ENCODE measurements at regions not wholly inside any gene's neighbourhood (a gene's known extent, or its start where the extent isn't known, plus 50 kb on each side); places are given as distances from the start of the nearest gene placed in this dataset.

DNA sequence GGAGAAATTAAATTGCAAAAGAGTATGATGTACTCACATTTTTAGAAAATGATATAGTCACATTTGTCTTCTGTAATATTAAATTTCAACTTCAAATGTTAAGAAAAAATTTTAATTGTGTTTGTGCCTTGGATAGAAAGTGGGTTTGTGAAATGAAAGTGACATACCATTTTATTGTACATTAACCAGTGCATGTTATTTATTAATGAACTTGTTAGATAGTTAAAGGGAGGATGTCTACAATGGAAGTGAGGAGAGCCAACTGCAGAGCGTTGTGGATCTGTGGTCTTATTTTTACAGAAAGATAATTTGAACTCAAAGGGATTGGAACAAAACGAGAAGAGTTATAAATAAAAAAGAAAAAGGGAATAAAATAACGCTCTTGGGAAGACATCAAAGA lies 291.7 kb downstream of the ARL4A start:
- Histone ChIP-seq H2AK5ac (ENCODE audit: low read length) (no peak overlapping the region), H3K18ac (ENCODE audit: low read length) (no peak overlapping the region)

DNA sequence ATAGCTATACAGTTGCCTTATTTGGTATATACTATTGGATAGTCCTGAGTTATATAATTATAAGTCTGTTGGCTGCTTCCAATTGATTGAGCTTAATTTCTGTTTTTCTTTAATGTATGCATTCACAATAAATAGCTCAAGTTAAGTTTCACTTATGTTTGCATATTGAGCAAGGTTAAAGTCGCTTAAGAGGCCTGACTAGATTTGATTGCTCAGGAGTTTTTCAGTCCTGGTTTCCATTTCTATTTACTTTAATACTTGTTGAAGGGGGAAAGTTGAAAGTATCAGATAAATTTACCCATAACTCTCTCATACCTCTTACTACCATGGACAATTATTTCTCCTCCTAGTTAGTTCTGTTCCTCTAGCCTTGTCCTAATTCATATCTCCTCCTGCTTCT lies 294.7 kb downstream of the ARL4A start:
- WGBS (ENCODE audit: extremely low coverage, insufficient coverage, low lambda C conversion rate) = no CpG with 5 or more reads among the region's 1 CpG
- Histone ChIP-seq H2BK120ac (ENCODE audit: low read depth, low read length) (no peak overlapping the region), H3K4ac (ENCODE audit: low read depth, low read length) (no peak overlapping the region), H3K4me1 (ENCODE audit: control insufficient read depth, low read depth, low read length) (no peaks in the 10 kb centered on the region), H3K18ac (ENCODE audit: low read length) (no peak overlapping the region), H2BK15ac (replicated peaks; ENCODE audit: low read depth) (no peak overlapping the region), H2BK5ac (ENCODE audit: low read length) (no peak overlapping the region), H3K23ac (ENCODE audit: low read length) (no peak overlapping the region), H3K4me3 (ENCODE audit: low read length) (no peak overlapping the region), H2AK5ac (ENCODE audit: low read length) (no peak overlapping the region), H3K79me2 (ENCODE audit: control insufficient read depth, insufficient read depth, low read length) (no peaks in the 10 kb centered on the region), H3K27ac (ENCODE audit: low read depth, low read length) (no peak overlapping the region), H3K27me3 (ENCODE audit: insufficient read depth, low read length, poor library complexity) (no peaks in the 10 kb centered on the region), H3K79me1 (ENCODE audit: low read length) (no peaks in the 10 kb centered on the region), H3K9ac (ENCODE audit: low read length) (no peak overlapping the region), H3K36me3 (ENCODE audit: control insufficient read depth, insufficient read depth, low read length) (no peaks in the 10 kb centered on the region), H4K5ac (ENCODE audit: low read length) (no peak overlapping the region), H3K4me2 (ENCODE audit: low read length) (no peak overlapping the region), H3K56ac (ENCODE audit: low read length) (no peak overlapping the region), H4K8ac (ENCODE audit: low read depth, low read length) (no peak overlapping the region)
- no peak for DNase-seq

More for the DNA sequence above, 291.7 kb downstream of the ARL4A start:
- Histone ChIP-seq H3K79me1 (ENCODE audit: low read length) (no peaks in the 10 kb centered on the region), H3K23ac (ENCODE audit: low read length) (no peak overlapping the region), H4K5ac (ENCODE audit: low read length) (no peak overlapping the region), H2BK120ac (ENCODE audit: low read depth, low read length) (no peak overlapping the region), H3K27ac (ENCODE audit: low read depth, low read length) (no peak overlapping the region), H3K4me1 (ENCODE audit: control insufficient read depth, low read depth, low read length) (no peaks in the 10 kb centered on the region), H3K4me2 (ENCODE audit: low read length) (no peak overlapping the region), H4K8ac (ENCODE audit: low read depth, low read length) (no peak overlapping the region), H3K79me2 (ENCODE audit: control insufficient read depth, insufficient read depth, low read length) (no peaks in the 10 kb centered on the region), H3K36me3 (ENCODE audit: control insufficient read depth, insufficient read depth, low read length) (no peaks in the 10 kb centered on the region), H2BK15ac (replicated peaks; ENCODE audit: low read depth) (no peak overlapping the region), H3K9ac (ENCODE audit: low read length) (no peak overlapping the region), H3K4ac (ENCODE audit: low read depth, low read length) (no peak overlapping the region), H3K4me3 (ENCODE audit: low read length) (no peak overlapping the region), H3K56ac (ENCODE audit: low read length) (no peak overlapping the region), H3K27me3 (ENCODE audit: insufficient read depth, low read length, poor library complexity) (no peaks in the 10 kb centered on the region), H2BK5ac (ENCODE audit: low read length) (no peak overlapping the region)
- WGBS (ENCODE audit: extremely low coverage, insufficient coverage, low lambda C conversion rate) = no CpG with 5 or more reads among the region's 3 CpGs
- no peak for DNase-seq

DNA sequence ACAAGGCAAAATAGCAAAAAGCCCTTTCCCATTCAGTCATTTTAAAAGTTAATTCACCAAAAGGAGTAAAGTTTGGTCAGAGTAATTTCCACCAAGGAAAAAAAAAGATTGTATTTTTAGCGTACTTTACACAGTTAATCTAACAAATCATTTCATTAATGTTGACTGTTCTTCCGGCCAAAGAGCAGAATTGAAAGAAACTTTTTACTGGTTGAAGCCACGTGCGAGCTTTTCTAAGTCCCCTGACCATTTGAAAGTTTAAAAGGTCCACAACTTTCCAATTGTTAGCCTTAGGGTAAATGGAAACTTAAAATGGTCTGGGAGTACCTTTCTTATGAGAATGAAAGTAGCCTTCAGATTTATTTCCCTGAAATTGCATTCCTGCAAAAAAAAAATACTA lies 296.7 kb downstream of the ARL4A start:
- H2BK5ac ChIP-seq (ENCODE audit: low read length) = no peak overlapping the region
- H3K79me2 ChIP-seq (ENCODE audit: control insufficient read depth, insufficient read depth, low read length) = no peaks in the 10 kb centered on the region
- no peak overlapping the region for H4K8ac ChIP-seq (ENCODE audit: low read depth, low read length)
- no peak overlapping the region for H3K56ac ChIP-seq (ENCODE audit: low read length)
- H3K27me3 ChIP-seq (ENCODE audit: insufficient read depth, low read length, poor library complexity) = no peaks in the 10 kb centered on the region
- no peak overlapping the region for H3K27ac ChIP-seq (ENCODE audit: low read depth, low read length)
- no peak overlapping the region for H3K4me3 ChIP-seq (ENCODE audit: low read length)
- H3K79me1 ChIP-seq (ENCODE audit: low read length) = no peaks in the 10 kb centered on the region
- no peak overlapping the region for H4K5ac ChIP-seq (ENCODE audit: low read length)
- no peak overlapping the region for H3K4ac ChIP-seq (ENCODE audit: low read depth, low read length)
- no peak overlapping the region for H2AK5ac ChIP-seq (ENCODE audit: low read length)
- WGBS (ENCODE audit: extremely low coverage, insufficient coverage, low lambda C conversion rate) = no CpG with 5 or more reads among the region's 4 CpGs
- no peak overlapping the region for H3K4me2 ChIP-seq (ENCODE audit: low read length)
- DNase-seq = no peak
- H3K18ac ChIP-seq (ENCODE audit: low read length) = no peak overlapping the region
- H2BK120ac ChIP-seq (ENCODE audit: low read depth, low read length) = no peak overlapping the region
- H3K9ac ChIP-seq (ENCODE audit: low read length) = no peak overlapping the region
- no peaks in the 10 kb centered on the region for H3K4me1 ChIP-seq (ENCODE audit: control insufficient read depth, low read depth, low read length)
- no peak overlapping the region for H2BK15ac ChIP-seq (replicated peaks; ENCODE audit: low read depth)
- no peaks in the 10 kb centered on the region for H3K36me3 ChIP-seq (ENCODE audit: control insufficient read depth, insufficient read depth, low read length)
- H3K23ac ChIP-seq (ENCODE audit: low read length) = no peak overlapping the region

DNA sequence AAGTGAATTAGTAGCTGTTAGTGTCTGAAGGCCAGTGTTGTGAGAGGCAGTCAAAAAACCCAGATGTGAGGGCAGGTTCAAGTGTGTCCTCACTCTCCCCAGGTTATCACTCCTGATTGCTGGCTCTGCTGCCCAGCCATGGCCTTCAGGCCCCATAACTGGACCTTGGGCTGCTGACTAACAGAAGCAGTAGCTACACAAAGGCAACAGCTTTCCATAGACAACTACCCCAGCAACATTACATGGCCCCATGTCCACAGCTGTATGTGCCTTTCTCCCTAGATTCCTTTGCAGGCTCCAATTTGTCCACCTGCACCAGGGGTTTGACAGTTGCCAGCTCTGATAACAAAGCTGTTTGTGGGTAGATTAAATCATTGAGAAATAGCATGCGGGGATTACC lies 297.8 kb downstream of the ARL4A start:
- no peaks in the 10 kb centered on the region for H3K79me1 ChIP-seq (ENCODE audit: low read length)
- no peak overlapping the region for H4K5ac ChIP-seq (ENCODE audit: low read length)
- no peak overlapping the region for H2AK5ac ChIP-seq (ENCODE audit: low read length)
- H3K9ac ChIP-seq (ENCODE audit: low read length) = no peak overlapping the region
- no CpG with 5 or more reads among the region's 1 CpG for WGBS (ENCODE audit: extremely low coverage, insufficient coverage, low lambda C conversion rate)
- no peaks in the 10 kb centered on the region for H3K79me2 ChIP-seq (ENCODE audit: control insufficient read depth, insufficient read depth, low read length)
- no peak overlapping the region for H2BK5ac ChIP-seq (ENCODE audit: low read length)
- H3K4me2 ChIP-seq (ENCODE audit: low read length) = no peak overlapping the region
- no peak for DNase-seq
- no peak overlapping the region for H3K27ac ChIP-seq (ENCODE audit: low read depth, low read length)
- no peak overlapping the region for H3K23ac ChIP-seq (ENCODE audit: low read length)
- no peaks in the 10 kb centered on the region for H3K4me1 ChIP-seq (ENCODE audit: control insufficient read depth, low read depth, low read length)
- no peak overlapping the region for H3K18ac ChIP-seq (ENCODE audit: low read length)
- H2BK15ac ChIP-seq (replicated peaks; ENCODE audit: low read depth) = no peak overlapping the region
- H4K8ac ChIP-seq (ENCODE audit: low read depth, low read length) = no peak overlapping the region
- H2BK120ac ChIP-seq (ENCODE audit: low read depth, low read length) = no peak overlapping the region
- no peak overlapping the region for H3K56ac ChIP-seq (ENCODE audit: low read length)
- H3K4ac ChIP-seq (ENCODE audit: low read depth, low read length) = no peak overlapping the region
- no peaks in the 10 kb centered on the region for H3K27me3 ChIP-seq (ENCODE audit: insufficient read depth, low read length, poor library complexity)
- no peak overlapping the region for H3K4me3 ChIP-seq (ENCODE audit: low read length)
- no peaks in the 10 kb centered on the region for H3K36me3 ChIP-seq (ENCODE audit: control insufficient read depth, insufficient read depth, low read length)

DNA sequence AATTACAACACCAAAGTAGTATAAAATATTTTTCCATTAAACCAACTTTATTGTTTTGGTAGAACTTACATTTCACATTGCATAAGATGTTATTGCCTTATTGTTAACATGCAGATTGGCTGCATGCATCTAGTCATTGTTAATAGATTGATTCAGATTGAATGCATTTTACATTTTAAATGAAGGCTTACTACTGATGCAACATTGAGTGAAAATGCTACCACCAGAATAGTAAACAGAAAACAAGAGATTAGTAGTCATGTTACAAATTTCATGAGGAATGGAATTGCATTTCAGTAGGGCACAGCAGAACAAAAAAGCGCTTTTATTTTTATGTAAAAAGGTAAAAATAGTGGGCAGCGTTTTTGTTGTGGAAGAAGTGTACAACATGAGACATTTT lies 298.3 kb downstream of the ARL4A start:
- Histone ChIP-seq H2BK120ac (ENCODE audit: low read depth, low read length) (no peak overlapping the region), H3K9ac (ENCODE audit: low read length) (no peak overlapping the region), H2BK15ac (replicated peaks; ENCODE audit: low read depth) (no peak overlapping the region), H3K23ac (ENCODE audit: low read length) (no peak overlapping the region), H3K79me2 (ENCODE audit: control insufficient read depth, insufficient read depth, low read length) (no peaks in the 10 kb centered on the region), H3K4ac (ENCODE audit: low read depth, low read length) (no peak overlapping the region), H3K4me3 (ENCODE audit: low read length) (no peak overlapping the region), H4K5ac (ENCODE audit: low read length) (no peak overlapping the region), H2AK5ac (ENCODE audit: low read length) (no peak overlapping the region), H3K27me3 (ENCODE audit: insufficient read depth, low read length, poor library complexity) (no peaks in the 10 kb centered on the region), H3K27ac (ENCODE audit: low read depth, low read length) (no peak overlapping the region), H3K18ac (ENCODE audit: low read length) (no peak overlapping the region), H4K8ac (ENCODE audit: low read depth, low read length) (no peak overlapping the region), H3K4me2 (ENCODE audit: low read length) (no peak overlapping the region), H3K36me3 (ENCODE audit: control insufficient read depth, insufficient read depth, low read length) (no peaks in the 10 kb centered on the region), H3K79me1 (ENCODE audit: low read length) (no peaks in the 10 kb centered on the region), H3K56ac (ENCODE audit: low read length) (no peak overlapping the region), H3K4me1 (ENCODE audit: control insufficient read depth, low read depth, low read length) (no peaks in the 10 kb centered on the region), H2BK5ac (ENCODE audit: low read length) (no peak overlapping the region)
- no peak for DNase-seq
- 100% methylated on average over 1 of the region's 2 CpGs for WGBS (ENCODE audit: extremely low coverage, insufficient coverage, low lambda C conversion rate)

DNA sequence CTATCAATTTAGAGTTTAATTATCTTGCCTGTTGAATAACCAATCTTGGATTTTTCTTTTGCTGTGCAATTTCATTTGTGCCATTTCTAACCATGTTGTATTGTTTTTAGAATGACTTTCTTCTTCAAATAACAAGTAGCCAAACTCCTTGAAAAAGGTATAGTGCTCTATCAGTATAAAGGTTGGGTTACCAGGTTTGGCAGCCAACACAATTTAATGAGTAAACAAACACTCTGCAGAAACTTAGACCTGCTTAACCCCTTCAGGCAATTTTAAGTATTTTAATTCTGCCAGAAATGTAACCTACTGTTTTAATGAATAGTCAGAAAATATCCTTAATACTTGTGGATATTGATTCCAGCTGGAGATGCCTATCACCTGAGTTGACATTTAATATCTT lies 299.8 kb downstream of the ARL4A start:
- Histone ChIP-seq H3K9ac (ENCODE audit: low read length) (no peak overlapping the region), H3K4ac (ENCODE audit: low read depth, low read length) (no peak overlapping the region), H3K18ac (ENCODE audit: low read length) (no peak overlapping the region), H2AK5ac (ENCODE audit: low read length) (no peak overlapping the region), H3K23ac (ENCODE audit: low read length) (no peak overlapping the region), H2BK15ac (replicated peaks; ENCODE audit: low read depth) (no peak overlapping the region), H3K36me3 (ENCODE audit: control insufficient read depth, insufficient read depth, low read length) (no peaks in the 10 kb centered on the region), H3K79me1 (ENCODE audit: low read length) (no peaks in the 10 kb centered on the region), H3K27ac (ENCODE audit: low read depth, low read length) (no peak overlapping the region), H4K5ac (ENCODE audit: low read length) (no peak overlapping the region), H3K4me1 (ENCODE audit: control insufficient read depth, low read depth, low read length) (no peaks in the 10 kb centered on the region), H3K4me2 (ENCODE audit: low read length) (no peak overlapping the region), H3K79me2 (ENCODE audit: control insufficient read depth, insufficient read depth, low read length) (no peaks in the 10 kb centered on the region), H3K27me3 (ENCODE audit: insufficient read depth, low read length, poor library complexity) (no peaks in the 10 kb centered on the region), H2BK120ac (ENCODE audit: low read depth, low read length) (no peak overlapping the region), H3K56ac (ENCODE audit: low read length) (no peak overlapping the region), H2BK5ac (ENCODE audit: low read length) (no peak overlapping the region), H3K4me3 (ENCODE audit: low read length) (no peak overlapping the region), H4K8ac (ENCODE audit: low read depth, low read length) (no peak overlapping the region)
- no peak for DNase-seq

Data from mesendoderm (in vitro differentiated cells).